Right lobe of liver (tissue), 4 donors: ENCODE measurements at regions not wholly inside any gene's neighbourhood (a gene's known extent, or its start where the extent isn't known, plus 50 kb on each side); places are given as distances from the start of the nearest gene placed in this dataset.

ENCODE experiments used
- POLR2A ChIP-seq: fragments of 450-650 bp; IDR thresholded peaks from one replicate; pipeline ENCODE4 v1.6.1; 2017; ENCODE audit warnings: antibody characterized with exemption, mild to moderate bottlenecking
- TF ChIP-seq, protein P1 (sequence below), 4 donors: fragments of 200-600 bp in 3 of 4; fragments of 450-650 bp in 1 of 4; IDR thresholded peaks; one replicate each; pipeline versions ENCODE4 v1.5.1 to v1.8.0; 2016 to 2022; ENCODE audit warnings: antibody characterized with exemption in 4 of 4, mild to moderate bottlenecking in 2 of 4
- donor health status: DM: no; HTN: no; CAD: no.
- donor health status: DM: no; HTN: no; CAD: no.
- donor health status: DM: no; HTN: yes; CAD: no.

DNA sequence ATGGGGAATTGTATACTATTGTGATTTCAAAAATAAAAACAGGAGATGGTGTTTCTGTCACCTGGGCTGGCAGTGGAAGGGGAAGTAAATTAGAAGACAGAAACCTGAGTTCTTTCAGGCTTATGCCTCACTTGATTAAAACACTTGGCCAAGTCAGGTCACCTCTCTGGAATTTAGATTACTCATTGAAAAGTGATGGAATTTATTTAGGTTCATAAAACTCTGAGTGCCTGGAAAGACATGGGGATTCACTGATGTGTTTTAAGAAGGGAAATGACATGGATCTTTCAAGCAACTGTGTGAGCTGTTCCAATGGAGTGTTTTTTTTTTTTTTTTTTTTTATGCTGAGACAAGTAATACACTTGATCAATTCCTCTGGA lies 400.1 kb downstream of the TMEM135 start:
- TF ChIP-seq, protein P1, sequence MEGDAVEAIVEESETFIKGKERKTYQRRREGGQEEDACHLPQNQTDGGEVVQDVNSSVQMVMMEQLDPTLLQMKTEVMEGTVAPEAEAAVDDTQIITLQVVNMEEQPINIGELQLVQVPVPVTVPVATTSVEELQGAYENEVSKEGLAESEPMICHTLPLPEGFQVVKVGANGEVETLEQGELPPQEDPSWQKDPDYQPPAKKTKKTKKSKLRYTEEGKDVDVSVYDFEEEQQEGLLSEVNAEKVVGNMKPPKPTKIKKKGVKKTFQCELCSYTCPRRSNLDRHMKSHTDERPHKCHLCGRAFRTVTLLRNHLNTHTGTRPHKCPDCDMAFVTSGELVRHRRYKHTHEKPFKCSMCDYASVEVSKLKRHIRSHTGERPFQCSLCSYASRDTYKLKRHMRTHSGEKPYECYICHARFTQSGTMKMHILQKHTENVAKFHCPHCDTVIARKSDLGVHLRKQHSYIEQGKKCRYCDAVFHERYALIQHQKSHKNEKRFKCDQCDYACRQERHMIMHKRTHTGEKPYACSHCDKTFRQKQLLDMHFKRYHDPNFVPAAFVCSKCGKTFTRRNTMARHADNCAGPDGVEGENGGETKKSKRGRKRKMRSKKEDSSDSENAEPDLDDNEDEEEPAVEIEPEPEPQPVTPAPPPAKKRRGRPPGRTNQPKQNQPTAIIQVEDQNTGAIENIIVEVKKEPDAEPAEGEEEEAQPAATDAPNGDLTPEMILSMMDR (IDR thresholded peaks at IDR 0.05), result no peak
- TF ChIP-seq POLR2A, result no peak
